ENCODE measurements at regions not wholly inside any gene's neighbourhood (a gene's known extent, or its start where the extent isn't known, plus 50 kb on each side); places are given as distances from the start of the nearest gene placed in this dataset.

DNA sequence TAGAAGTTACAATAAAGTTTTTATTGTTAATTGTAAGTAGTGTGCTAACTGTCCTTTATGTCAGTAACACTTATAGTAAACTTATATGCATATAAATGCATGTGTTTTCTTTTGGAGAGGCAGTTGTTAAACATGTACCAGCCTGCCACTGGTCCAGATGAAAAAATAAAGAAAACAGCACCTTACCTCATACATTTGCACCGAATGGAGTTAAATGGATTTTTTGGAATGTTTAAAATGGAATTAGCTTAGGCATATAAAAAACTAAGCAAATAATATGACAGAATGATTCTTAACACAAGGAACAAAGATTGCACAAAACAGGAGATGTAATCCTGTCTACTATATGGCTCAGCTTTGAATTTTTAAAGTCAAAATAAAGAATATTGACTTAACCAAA is 50.2 kb upstream of the ALDH1A3 start:
- no peak for DNase-seq

Data from DMS79 treated with DMSO at 0.1 percent for 48 hours (cell line).